ENCODE measurements at regions not wholly inside any gene's neighbourhood (a gene's known extent, or its start where the extent isn't known, plus 50 kb on each side); places are given as distances from the start of the nearest gene placed in this dataset.
"Not testable (repeated sequence)": the region's sequence is repeated elsewhere in the genome, so short reads cannot be mapped to it uniquely, and the experiment has no call there.

GRCh38 chr10:47680848-47681637, 82.3 kb downstream of the SYT15B start:
- not testable (repeated sequence) for H3K4me1 ChIP-seq (ENCODE audit: control insufficient read depth in 5 of 5, insufficient read depth in 5 of 5, low read length in 5 of 5); H3K9me3 ChIP-seq (ENCODE audit: control insufficient read depth in 5 of 5, low read length in 5 of 5); H3K27ac ChIP-seq (ENCODE audit: low read depth, low read length); H3K4me3 ChIP-seq (ENCODE audit: low read depth in 1 of 5, low read length in 5 of 5); H3K9ac ChIP-seq (ENCODE audit: low read length in 5 of 5); H3K36me3 ChIP-seq (ENCODE audit: control insufficient read depth in 5 of 5, insufficient read depth in 5 of 5, low read length in 5 of 5); H3K27me3 ChIP-seq (ENCODE audit: control insufficient read depth in 5 of 5, insufficient read depth in 4 of 5, low read length in 5 of 5)

DNA sequence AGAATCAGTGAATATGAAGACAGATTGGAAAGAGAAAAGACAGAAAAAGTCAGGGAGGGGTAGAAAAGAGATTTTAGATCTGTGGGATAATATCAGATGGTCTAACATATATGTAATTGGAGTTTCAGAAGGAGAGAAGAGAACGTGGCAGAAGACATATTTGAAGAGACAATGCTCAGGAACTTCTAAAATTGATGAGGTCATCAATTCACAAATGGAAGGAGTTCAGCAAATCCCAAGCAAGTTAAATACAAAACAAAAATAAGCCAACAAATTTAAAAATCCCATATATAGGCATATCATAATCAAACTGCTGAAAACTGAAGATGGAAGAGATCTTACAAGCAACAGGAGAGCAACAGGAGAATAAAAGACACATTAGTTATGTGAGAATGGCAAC, 87.3 kb downstream of the SYT15B start:
- not testable (repeated sequence) for H3K4me1 ChIP-seq (ENCODE audit: control insufficient read depth in 5 of 5, insufficient read depth in 5 of 5, low read length in 5 of 5); H3K27ac ChIP-seq (ENCODE audit: low read depth, low read length)

GRCh38 chr10:47675577-47675976, 87.8 kb downstream of the SYT15B start:
- H3K27ac ChIP-seq (ENCODE audit: low read depth, low read length); H3K27me3 ChIP-seq (ENCODE audit: control insufficient read depth in 5 of 5, insufficient read depth in 4 of 5, low read length in 5 of 5); H3K9ac ChIP-seq (ENCODE audit: low read length in 5 of 5); H3K4me1 ChIP-seq (ENCODE audit: control insufficient read depth in 5 of 5, insufficient read depth in 5 of 5, low read length in 5 of 5); H3K4me3 ChIP-seq (ENCODE audit: low read depth in 1 of 5, low read length in 5 of 5); H3K9me3 ChIP-seq (ENCODE audit: control insufficient read depth in 5 of 5, low read length in 5 of 5); H3K36me3 ChIP-seq (ENCODE audit: control insufficient read depth in 5 of 5, insufficient read depth in 5 of 5, low read length in 5 of 5): not testable (repeated sequence)

More for the DNA sequence above, 87.3 kb downstream of the SYT15B start:
- not testable (repeated sequence) for H3K9ac ChIP-seq (ENCODE audit: low read length in 5 of 5); H3K27me3 ChIP-seq (ENCODE audit: control insufficient read depth in 5 of 5, insufficient read depth in 4 of 5, low read length in 5 of 5); H3K9me3 ChIP-seq (ENCODE audit: control insufficient read depth in 5 of 5, low read length in 5 of 5); H3K36me3 ChIP-seq (ENCODE audit: control insufficient read depth in 5 of 5, insufficient read depth in 5 of 5, low read length in 5 of 5); H3K4me3 ChIP-seq (ENCODE audit: low read depth in 1 of 5, low read length in 5 of 5)

DNA sequence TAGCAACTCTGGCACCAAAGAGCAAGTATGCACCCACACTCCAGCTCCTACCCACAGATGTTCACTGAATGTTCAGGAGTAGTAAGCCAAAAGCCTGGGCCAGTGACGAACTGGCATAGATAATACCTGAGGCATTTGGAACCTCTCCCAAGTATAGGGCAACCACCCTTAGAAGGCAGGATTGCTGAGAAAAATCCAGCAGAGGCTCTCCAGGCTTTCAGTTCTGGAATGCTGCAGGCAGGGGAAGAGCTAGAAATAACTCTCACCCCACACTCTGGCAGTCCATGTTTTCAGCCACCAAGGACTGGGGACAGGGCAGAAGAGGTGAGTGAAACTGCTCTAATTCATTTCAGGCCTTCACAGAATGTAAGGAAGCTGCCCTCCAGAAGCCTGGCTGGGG, 90.3 kb downstream of the SYT15B start:
- H3K4me3 ChIP-seq (ENCODE audit: low read depth in 1 of 5, low read length in 5 of 5); H3K36me3 ChIP-seq (ENCODE audit: control insufficient read depth in 5 of 5, insufficient read depth in 5 of 5, low read length in 5 of 5); H3K27me3 ChIP-seq (ENCODE audit: control insufficient read depth in 5 of 5, insufficient read depth in 4 of 5, low read length in 5 of 5); H3K27ac ChIP-seq (ENCODE audit: low read depth, low read length); H3K9me3 ChIP-seq (ENCODE audit: control insufficient read depth in 5 of 5, low read length in 5 of 5); H3K9ac ChIP-seq (ENCODE audit: low read length in 5 of 5); H3K4me1 ChIP-seq (ENCODE audit: control insufficient read depth in 5 of 5, insufficient read depth in 5 of 5, low read length in 5 of 5): not testable (repeated sequence)

DNA sequence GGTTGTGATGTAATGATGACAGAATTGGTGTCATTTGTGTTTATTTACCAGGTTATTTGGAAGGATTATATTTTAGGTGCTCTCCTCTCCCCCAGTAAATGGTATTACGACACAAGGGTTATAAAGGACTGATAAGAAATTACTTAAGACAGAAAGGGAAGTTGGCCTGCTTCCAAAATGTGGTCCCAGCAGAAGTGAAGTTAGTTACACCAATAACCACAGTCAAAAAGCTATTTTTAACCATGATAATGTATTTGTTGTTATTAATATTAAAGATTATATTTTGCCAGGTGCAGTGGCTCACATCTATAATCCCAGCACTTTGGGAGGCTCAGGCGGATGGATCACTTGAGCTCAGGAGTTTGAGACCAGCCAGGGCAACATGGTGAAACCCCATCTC, 92.5 kb downstream of the SYT15B start:
- H3K4me1 ChIP-seq (ENCODE audit: control insufficient read depth in 5 of 5, insufficient read depth in 5 of 5, low read length in 5 of 5); H3K36me3 ChIP-seq (ENCODE audit: control insufficient read depth in 5 of 5, insufficient read depth in 5 of 5, low read length in 5 of 5); H3K4me3 ChIP-seq (ENCODE audit: low read depth in 1 of 5, low read length in 5 of 5); H3K9me3 ChIP-seq (ENCODE audit: control insufficient read depth in 5 of 5, low read length in 5 of 5); H3K9ac ChIP-seq (ENCODE audit: low read length in 5 of 5); H3K27ac ChIP-seq (ENCODE audit: low read depth, low read length); H3K27me3 ChIP-seq (ENCODE audit: control insufficient read depth in 5 of 5, insufficient read depth in 4 of 5, low read length in 5 of 5): not testable (repeated sequence)

GRCh38 chr10:47661955-47662577, 101.3 kb downstream of the SYT15B start:
- not testable (repeated sequence) for H3K4me1 ChIP-seq (ENCODE audit: control insufficient read depth in 5 of 5, insufficient read depth in 5 of 5, low read length in 5 of 5); H3K4me3 ChIP-seq (ENCODE audit: low read depth in 1 of 5, low read length in 5 of 5); H3K9ac ChIP-seq (ENCODE audit: low read length in 5 of 5); H3K9me3 ChIP-seq (ENCODE audit: control insufficient read depth in 5 of 5, low read length in 5 of 5); H3K27me3 ChIP-seq (ENCODE audit: control insufficient read depth in 5 of 5, insufficient read depth in 4 of 5, low read length in 5 of 5); H3K27ac ChIP-seq (ENCODE audit: low read depth, low read length); H3K36me3 ChIP-seq (ENCODE audit: control insufficient read depth in 5 of 5, insufficient read depth in 5 of 5, low read length in 5 of 5)

GRCh38 chr10:47656732-47657131, 106.7 kb downstream of the SYT15B start:
- H3K4me3 ChIP-seq (ENCODE audit: low read depth in 1 of 5, low read length in 5 of 5); H3K27me3 ChIP-seq (ENCODE audit: control insufficient read depth in 5 of 5, insufficient read depth in 4 of 5, low read length in 5 of 5); H3K9me3 ChIP-seq (ENCODE audit: control insufficient read depth in 5 of 5, low read length in 5 of 5); H3K4me1 ChIP-seq (ENCODE audit: control insufficient read depth in 5 of 5, insufficient read depth in 5 of 5, low read length in 5 of 5); H3K36me3 ChIP-seq (ENCODE audit: control insufficient read depth in 5 of 5, insufficient read depth in 5 of 5, low read length in 5 of 5); H3K27ac ChIP-seq (ENCODE audit: low read depth, low read length); H3K9ac ChIP-seq (ENCODE audit: low read length in 5 of 5): not testable (repeated sequence)

- not testable (repeated sequence) for H3K4me1 ChIP-seq (ENCODE audit: control insufficient read depth in 5 of 5, insufficient read depth in 5 of 5, low read length in 5 of 5); H3K9me3 ChIP-seq (ENCODE audit: control insufficient read depth in 5 of 5, low read length in 5 of 5); H3K27ac ChIP-seq (ENCODE audit: low read depth, low read length); H3K27me3 ChIP-seq (ENCODE audit: control insufficient read depth in 5 of 5, insufficient read depth in 4 of 5, low read length in 5 of 5); H3K36me3 ChIP-seq (ENCODE audit: control insufficient read depth in 5 of 5, insufficient read depth in 5 of 5, low read length in 5 of 5); H3K4me3 ChIP-seq (ENCODE audit: low read depth in 1 of 5, low read length in 5 of 5); H3K9ac ChIP-seq (ENCODE audit: low read length in 5 of 5)
These were observed 109.2 kb downstream of the SYT15B start for GRCh38 chr10:47654161-47654560.

DNA sequence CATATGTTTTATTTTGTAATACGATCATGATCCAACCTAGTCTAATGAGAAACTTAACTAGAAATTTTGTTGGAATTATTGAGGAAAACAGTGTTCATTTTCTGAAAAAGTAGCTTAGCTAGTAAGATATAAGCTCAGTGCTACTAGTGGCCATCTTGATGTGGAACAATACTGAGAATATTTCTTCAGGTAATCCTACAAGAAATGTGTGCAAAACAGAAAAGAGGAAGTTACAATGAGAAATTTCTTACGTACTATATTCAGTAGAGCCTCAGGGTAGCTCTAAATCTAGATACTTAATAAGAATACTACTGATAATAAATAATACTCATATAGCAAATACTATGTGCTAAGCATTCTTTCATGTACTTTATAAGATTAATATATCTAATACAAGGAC, 114.8 kb downstream of the SYT15B start:
- H3K27me3 ChIP-seq (ENCODE audit: control insufficient read depth in 5 of 5, insufficient read depth in 4 of 5, low read length in 5 of 5); H3K36me3 ChIP-seq (ENCODE audit: control insufficient read depth in 5 of 5, insufficient read depth in 5 of 5, low read length in 5 of 5); H3K9ac ChIP-seq (ENCODE audit: low read length in 5 of 5); H3K4me3 ChIP-seq (ENCODE audit: low read depth in 1 of 5, low read length in 5 of 5); H3K27ac ChIP-seq (ENCODE audit: low read depth, low read length); H3K9me3 ChIP-seq (ENCODE audit: control insufficient read depth in 5 of 5, low read length in 5 of 5); H3K4me1 ChIP-seq (ENCODE audit: control insufficient read depth in 5 of 5, insufficient read depth in 5 of 5, low read length in 5 of 5): not testable (repeated sequence)

GRCh38 chr10:47647523-47648101, 115.8 kb downstream of the SYT15B start:
- not testable (repeated sequence) for H3K9me3 ChIP-seq (ENCODE audit: control insufficient read depth in 5 of 5, low read length in 5 of 5); H3K9ac ChIP-seq (ENCODE audit: low read length in 5 of 5); H3K4me1 ChIP-seq (ENCODE audit: control insufficient read depth in 5 of 5, insufficient read depth in 5 of 5, low read length in 5 of 5); H3K27me3 ChIP-seq (ENCODE audit: control insufficient read depth in 5 of 5, insufficient read depth in 4 of 5, low read length in 5 of 5); H3K27ac ChIP-seq (ENCODE audit: low read depth, low read length); H3K36me3 ChIP-seq (ENCODE audit: control insufficient read depth in 5 of 5, insufficient read depth in 5 of 5, low read length in 5 of 5); H3K4me3 ChIP-seq (ENCODE audit: low read depth in 1 of 5, low read length in 5 of 5)

Measured in subcutaneous abdominal adipose tissue (tissue), 5 donors.